SK-N-SH (cell line): ENCODE measurements at regions not wholly inside any gene's neighbourhood (a gene's known extent, or its start where the extent isn't known, plus 50 kb on each side); places are given as distances from the start of the nearest gene placed in this dataset.

Source experiments
- CTCF ChIA-PET: fragments of 300-600, 350-600 bp; formaldehyde crosslinking; extraction: SDS; loops from one replicate; lab custom pipeline; 2021; lab: Yijun Ruan, JAX
- POLR2A ChIA-PET: fragments of 350-600 bp; sonication (Branson Sonifier 250); formaldehyde crosslinking; extraction: SDS; loops from one replicate; lab custom pipeline; 2020; ENCODE audit warnings: antibody characterized with exemption, inconsistent platforms; lab: Yijun Ruan, JAX
- DNase-seq: peaks from one replicate; pipeline ENCODE4 v3.0.0; 2012
- H2AFZ ChIP-seq: fragments of 200-600 bp; sonication (generic); 2 replicates; pipeline ENCODE4 v1.8.1; 2016; ENCODE audit warnings: antibody characterized with exemption, mild to moderate bottlenecking, low read depth
- H3F3A ChIP-seq: fragments of 200-600 bp; sonication (generic); replicated peaks from 2 replicates; pipeline ENCODE3; 2016; ENCODE audit warnings: antibody characterized with exemption, mild to moderate bottlenecking; ENCODE audit not compliant: insufficient read depth
- H3K27ac ChIP-seq, 2 experiments: fragments of 200-500 bp in 1 of 2; fragments of 200-600 bp in 1 of 2; sonication (Bioruptor generic) in 1 of 2; sonication (generic), shearing (Covaris generic) in 1 of 2; 2 replicates each; pipeline versions ENCODE4 v1.5.1 to v1.6.1; 2014 to 2016; ENCODE audit warnings: low read depth in 2 of 2, inconsistent platforms in 1 of 2, low read length in 1 of 2, mild to moderate bottlenecking in 1 of 2, mixed read lengths in 1 of 2
- H3K27me3 ChIP-seq: fragments of 200-600 bp; sonication (generic), shearing (Covaris generic); 2 replicates; pipeline ENCODE4 v1.6.1; 2016; ENCODE audit warnings: mixed run types; ENCODE audit not compliant: insufficient read depth
- H3K36me3 ChIP-seq, 2 experiments: fragments of 200-500 bp in 1 of 2; fragments of 200-600 bp in 1 of 2; sonication (Bioruptor generic) in 1 of 2; sonication (generic) in 1 of 2; replicated peaks in 1 of 2; 2 replicates each; pipeline versions ENCODE3 to v1.5.1; 2014 to 2016; ENCODE audit warnings: low read length in 1 of 2, mild to moderate bottlenecking in 1 of 2; ENCODE audit not compliant: insufficient read depth in 2 of 2, control insufficient read depth in 1 of 2
- H3K4me1 ChIP-seq, 2 experiments: fragments of 200-500 bp in 1 of 2; fragments of 200-600 bp in 1 of 2; sonication (Bioruptor generic) in 1 of 2; sonication (generic), shearing (Covaris generic) in 1 of 2; 2 replicates each; pipeline versions ENCODE4 v1.5.1 to v1.6.1; 2014 to 2016; ENCODE audit warnings: low read depth in 1 of 2, low read length in 1 of 2, mixed run types in 1 of 2; ENCODE audit not compliant: insufficient read depth in 2 of 2, control insufficient read depth in 1 of 2
- H3K4me2 ChIP-seq: fragments of 200-600 bp; sonication (generic), shearing (Covaris generic); 2 replicates; pipeline ENCODE4 v1.6.1; 2017; ENCODE audit warnings: mixed run types
- H3K4me3 ChIP-seq, 2 experiments: fragments of 200-500 bp in 1 of 2; fragments of 200-600 bp in 1 of 2; sonication (Bioruptor generic) in 1 of 2; sonication (generic), shearing (Covaris generic) in 1 of 2; 2 replicates each; pipeline versions ENCODE4 v1.5.1 to v1.8.1; 2014 to 2016; ENCODE audit warnings: low read depth in 2 of 2, inconsistent platforms in 1 of 2, low read length in 1 of 2, mild to moderate bottlenecking in 1 of 2, mixed read lengths in 1 of 2, moderate library complexity in 1 of 2
- H3K79me2 ChIP-seq: fragments of 200-600 bp; sonication (generic); 2 replicates; pipeline ENCODE4 v1.8.1; 2017; ENCODE audit warnings: mild to moderate bottlenecking; ENCODE audit not compliant: insufficient read depth
- H3K9ac ChIP-seq: fragments of 200-600 bp; sonication (generic); 2 replicates; pipeline ENCODE4 v1.6.1; 2017; ENCODE audit warnings: mixed run types
- H3K9me2 ChIP-seq: fragments of 200-600 bp; sonication (generic); 2 replicates; pipeline ENCODE4 v1.6.1; 2017; ENCODE audit warnings: mixed run types
- H3K9me3 ChIP-seq: fragments of 200-600 bp; sonication (generic); 2 replicates; pipeline ENCODE4 v1.6.1; 2017; ENCODE audit warnings: mixed run types, mild to moderate bottlenecking, moderate library complexity
- H4K20me1 ChIP-seq: fragments of 200-600 bp; sonication (generic); 2 replicates; pipeline ENCODE4 v1.6.1; 2017; ENCODE audit warnings: mild to moderate bottlenecking, mixed run types; ENCODE audit not compliant: insufficient read depth
- CHD2 ChIP-seq: fragments of 150-350 bp; IDR thresholded peaks from 2 replicates; pipeline ENCODE4 v1.6.1; 2018; ENCODE audit warnings: low read length; ENCODE audit not compliant: partially characterized antibody
- ELF1 ChIP-seq: IDR thresholded peaks from 2 replicates; pipeline ENCODE4 v1.4.0; 2012
- EP300 ChIP-seq, 2 experiments: IDR thresholded peaks; 2 replicates each; pipeline versions ENCODE4 v1.4.0 to v1.6.1; 2012; ENCODE audit warnings: borderline replicate concordance in 1 of 2, low read depth in 1 of 2, low read length in 1 of 2
- FOSL2 ChIP-seq: IDR thresholded peaks from 2 replicates; pipeline ENCODE4 v1.4.0; 2012; ENCODE audit warnings: low read depth, mild to moderate bottlenecking, moderate library complexity, borderline replicate concordance
- FOXJ3 ChIP-seq: sonication (generic); formaldehyde crosslinking; IDR thresholded peaks from 2 replicates; pipeline ENCODE4 v1.5.1; 2020; ENCODE audit warnings: mild to moderate bottlenecking, missing genetic modification reagents
- GABPA ChIP-seq: IDR thresholded peaks from 2 replicates; pipeline ENCODE4 v1.4.0; 2012; ENCODE audit warnings: low read depth, mild to moderate bottlenecking
- GATA2 ChIP-seq: sonication (generic); formaldehyde crosslinking; IDR thresholded peaks from 2 replicates; pipeline ENCODE4 v1.5.0; 2020; ENCODE audit warnings: mild to moderate bottlenecking, missing genetic modification reagents
- IRF3 ChIP-seq: fragments of 150-350 bp; IDR thresholded peaks from 2 replicates; pipeline ENCODE4 v1.6.1; 2016; ENCODE audit warnings: mild to moderate bottlenecking, low read depth, low read length
- JUND ChIP-seq: IDR thresholded peaks from 2 replicates; pipeline ENCODE4 v1.4.0; 2012
- MEF2A ChIP-seq: IDR thresholded peaks from 2 replicates; pipeline ENCODE4 v1.4.0; 2012; ENCODE audit warnings: low read depth, borderline replicate concordance
- MXI1 ChIP-seq: IDR thresholded peaks from 2 replicates; pipeline ENCODE4 v1.6.1; 2012; ENCODE audit warnings: mild to moderate bottlenecking, low read depth, low read length, improper control_type of control experiment
- NFIC ChIP-seq: IDR thresholded peaks from 2 replicates; pipeline ENCODE4 v1.4.0; 2012; ENCODE audit warnings: borderline replicate concordance
- RAD21 ChIP-seq: IDR thresholded peaks from 2 replicates; pipeline ENCODE4 v1.6.1; 2012; ENCODE audit warnings: mild to moderate bottlenecking, low read length
- RFX5 ChIP-seq: IDR thresholded peaks from 2 replicates; pipeline ENCODE4 v1.6.1; 2012; ENCODE audit warnings: mild to moderate bottlenecking, improper control_type of control experiment, low read length
- RXRA ChIP-seq: IDR thresholded peaks from 2 replicates; pipeline ENCODE4 v1.4.0; 2012; ENCODE audit warnings: low read depth, mild to moderate bottlenecking, borderline replicate concordance
- SIN3A ChIP-seq: IDR thresholded peaks from 2 replicates; pipeline ENCODE4 v1.6.1; 2012; ENCODE audit warnings: low read depth, mild to moderate bottlenecking, low read length, moderate library complexity, borderline replicate concordance
- SMC3 ChIP-seq: IDR thresholded peaks from 2 replicates; pipeline ENCODE4 v1.6.1; 2012; ENCODE audit warnings: low read depth, low read length, improper control_type of control experiment
- TEAD4 ChIP-seq: IDR thresholded peaks from 2 replicates; pipeline ENCODE4 v1.4.0; 2012; ENCODE audit warnings: mild to moderate bottlenecking, borderline replicate concordance; ENCODE audit not compliant: insufficient read depth
- USF1 ChIP-seq: IDR thresholded peaks from 2 replicates; pipeline ENCODE4 v1.4.0; 2012; ENCODE audit warnings: low read depth, borderline replicate concordance
- WGBS: methylation state at CpG from one replicate; pipeline ENCODE4 v1.1.6; 2017; ENCODE audit warnings: low lambda C conversion rate; 5-methylcytosine and 5-hydroxymethylcytosine counted together

- TF ChIP-seq USF1 (no peak), RAD21 (no peak), TEAD4 (no peak), MXI1 (no peak)
Measured at GRCh38 chr14:56059054-56059453, 59.2 kb upstream of the PELI2 start (continued).

GRCh38 chr14:56061051-56061450, 57.2 kb upstream of the PELI2 start:
- H3K4me1 ChIP-seq: no peaks in the 10 kb centered on the region
- no peak overlapping the region for H2AFZ ChIP-seq
- no peaks in the 10 kb centered on the region for H3K36me3 ChIP-seq
- no peak for DNase-seq
- no peak overlapping the region for H3K4me2 ChIP-seq
- H3K4me3 ChIP-seq: no peak overlapping the region
- no peak overlapping the region for H3K27ac ChIP-seq
- CTCF ChIA-PET: interaction anchor here (1.2 kb wide), 1 partner anchor 10 kb away, joined by 3 read pairs; no protein-coding TSS in a partner anchor
- POLR2A ChIA-PET: no interaction called here
- H3K79me2 ChIP-seq: no peaks in the 10 kb centered on the region
- H3K9me3 ChIP-seq: no peaks in the 10 kb centered on the region
- peaks cover 12% of the 10 kb centered on the region; the same call in 1 of the 2 replicates for H3K27me3 ChIP-seq
- TF ChIP-seq MXI1: no peak
- TF ChIP-seq RXRA: no peak
- TF ChIP-seq NFIC: no peak
- no peak for TF ChIP-seq CHD2
- TF ChIP-seq JUND: no peak
- no peak for TF ChIP-seq RFX5
- TF ChIP-seq ELF1: no peak
- no peak for TF ChIP-seq GABPA
- no peak for TF ChIP-seq FOXJ3 (CRISPR knock-in tag)
- no peak for TF ChIP-seq GATA2 (CRISPR knock-in tag)
- no peak for TF ChIP-seq RAD21
- no peak for TF ChIP-seq IRF3
- TF ChIP-seq SIN3A: no peak
- no peak for TF ChIP-seq FOSL2
- TF ChIP-seq EP300 (IDR thresholded peaks at IDR 0.05; ENCODE audit: borderline replicate concordance in 1 of 2, low read depth in 1 of 2, low read length in 1 of 2): no peak
- TF ChIP-seq MEF2A: no peak
- no peak for TF ChIP-seq USF1
- TF ChIP-seq SMC3: no peak
- no peak for TF ChIP-seq TEAD4
- TF ChIP-seq, all 33 proteins: peak for 0
- H3F3A ChIP-seq: no peaks in the 10 kb centered on the region
- H4K20me1 ChIP-seq: no peaks in the 10 kb centered on the region
- 2% methylated on average over 4 of the region's 4 CpGs for WGBS
- H3K9ac ChIP-seq: no peak overlapping the region
- no peaks in the 10 kb centered on the region for H3K9me2 ChIP-seq
